GM19240 (cell line): ENCODE measurements at regions not wholly inside any gene's neighbourhood (a gene's known extent, or its start where the extent isn't known, plus 50 kb on each side); places are given as distances from the start of the nearest gene placed in this dataset.

Experiments used
- DNase-seq: peaks from one replicate; pipeline ENCODE4 v3.0.0; 2011; ENCODE audit warnings: low spot score; ENCODE audit not compliant: insufficient read length

- DNase-seq = no peak
Observed at GRCh38 chr1:60987904-60988303, 94.5 kb upstream of the NFIA start.

GRCh38 chr1:60984062-60984799, 98.1 kb upstream of the NFIA start:
- no peak for DNase-seq

GRCh38 chr1:60983701-60984061, 98.7 kb upstream of the NFIA start:
- DNase-seq = no peak

GRCh38 chr1:60982539-60982938, 99.8 kb upstream of the NFIA start:
- no peak for DNase-seq

GRCh38 chr1:60981357-60981756, 101.0 kb upstream of the NFIA start:
- DNase-seq = no peak

GRCh38 chr1:60978421-60979357, 103.7 kb upstream of the NFIA start:
- no peak for DNase-seq

- DNase-seq = no peak
Observed at GRCh38 chr1:60977661-60978060, 104.7 kb upstream of the NFIA start.

GRCh38 chr1:60974524-60975372, 107.6 kb upstream of the NFIA start:
- DNase-seq = no peak

GRCh38 chr1:60973668-60974067, 108.7 kb upstream of the NFIA start:
- no peak for DNase-seq

- no peak for DNase-seq
Observed at GRCh38 chr1:60972841-60973364, 109.5 kb upstream of the NFIA start.

GRCh38 chr1:60971330-60971729, 111.0 kb upstream of the NFIA start:
- DNase-seq = no peak

- DNase-seq = no peak
Observed at GRCh38 chr1:60969971-60970509, 112.3 kb upstream of the NFIA start.

- DNase-seq = no peak
Observed at GRCh38 chr1:60965280-60965854, 117.0 kb upstream of the NFIA start.

- DNase-seq = no peak
Observed at GRCh38 chr1:60963167-60963940, 119.0 kb upstream of the NFIA start.

- no peak for DNase-seq
Observed at GRCh38 chr1:60960891-60961461, 121.4 kb upstream of the NFIA start.

GRCh38 chr1:60959701-60960100, 122.7 kb upstream of the NFIA start:
- DNase-seq = no peak

GRCh38 chr1:60958001-60958400, 124.4 kb upstream of the NFIA start:
- DNase-seq = no peak

- no peak for DNase-seq
Observed at GRCh38 chr1:60956520-60956919, 125.8 kb upstream of the NFIA start.

- no peak for DNase-seq
Observed at GRCh38 chr1:60952612-60953111, 129.7 kb upstream of the NFIA start.
